Smooth muscle cell (in vitro differentiated cells): ENCODE measurements at regions not wholly inside any gene's neighbourhood (a gene's known extent, or its start where the extent isn't known, plus 50 kb on each side); places are given as distances from the start of the nearest gene placed in this dataset.

ENCODE experiments used
- DNase-seq: peaks from one replicate; lab custom pipeline; 2025; ENCODE audit not compliant: unreplicated experiment; lab: John Stamatoyannopoulos, UW
- H2AFZ ChIP-seq: fragments of 200-600 bp; sonication (generic); 2 replicates; pipeline ENCODE4 v1.6.0; 2016; ENCODE audit warnings: antibody characterized with exemption, low read depth, mild to moderate bottlenecking
- H3F3A ChIP-seq: fragments of 200-600 bp; sonication (generic); 2 replicates; pipeline ENCODE4 v1.6.0; 2017; ENCODE audit warnings: antibody characterized with exemption, low read depth
- H3K27ac ChIP-seq: fragments of 200-600 bp; sonication (generic); 2 replicates; pipeline ENCODE4 v1.5.1; 2016; ENCODE audit warnings: low read depth, mild to moderate bottlenecking
- H3K27me3 ChIP-seq: fragments of 200-600 bp; sonication (generic); 2 replicates; pipeline ENCODE4 v1.6.1; 2016; ENCODE audit warnings: low read depth, mild to moderate bottlenecking
- H3K36me3 ChIP-seq: fragments of 200-600 bp; sonication (generic); 2 replicates; pipeline ENCODE4 v1.5.1; 2016; ENCODE audit warnings: low read depth
- H3K4me1 ChIP-seq: fragments of 200-600 bp; sonication (generic); 2 replicates; pipeline ENCODE4 v1.5.1; 2016; ENCODE audit warnings: low read depth
- H3K4me2 ChIP-seq: fragments of 200-600 bp; sonication (generic); 2 replicates; pipeline ENCODE4 v1.6.0; 2016; ENCODE audit warnings: mild to moderate bottlenecking
- H3K4me3 ChIP-seq: fragments of 200-600 bp; sonication (generic); 2 replicates; pipeline ENCODE4 v1.5.1; 2016; ENCODE audit warnings: mild to moderate bottlenecking
- H3K79me2 ChIP-seq: fragments of 200-600 bp; sonication (generic); 2 replicates; pipeline ENCODE4 v1.6.0; 2016; ENCODE audit warnings: low read depth, mild to moderate bottlenecking
- H3K9ac ChIP-seq: fragments of 200-600 bp; sonication (generic); 2 replicates; pipeline ENCODE4 v1.6.0; 2016; ENCODE audit warnings: low read depth
- H3K9me3 ChIP-seq: fragments of 200-600 bp; sonication (generic); replicated peaks from 2 replicates; pipeline ENCODE4 v1.5.1; 2016; ENCODE audit warnings: low read depth
- H4K20me1 ChIP-seq: fragments of 200-600 bp; sonication (generic); 2 replicates; pipeline ENCODE4 v1.6.0; 2016; ENCODE audit warnings: low read depth
- CTCF ChIP-seq: fragments of 200-600 bp; sonication (generic); IDR thresholded peaks from 2 replicates; pipeline ENCODE4 v1.5.1; 2017; ENCODE audit warnings: borderline replicate concordance, mild to moderate bottlenecking, antibody characterized with exemption; ENCODE audit not compliant: insufficient read depth, poor library complexity, severe bottlenecking
- WGBS: methylation state at CpG from one replicate; pipeline ENCODE4 v1.1.7; 2016; ENCODE audit warnings: low lambda C conversion rate; 5-methylcytosine and 5-hydroxymethylcytosine counted together

DNA sequence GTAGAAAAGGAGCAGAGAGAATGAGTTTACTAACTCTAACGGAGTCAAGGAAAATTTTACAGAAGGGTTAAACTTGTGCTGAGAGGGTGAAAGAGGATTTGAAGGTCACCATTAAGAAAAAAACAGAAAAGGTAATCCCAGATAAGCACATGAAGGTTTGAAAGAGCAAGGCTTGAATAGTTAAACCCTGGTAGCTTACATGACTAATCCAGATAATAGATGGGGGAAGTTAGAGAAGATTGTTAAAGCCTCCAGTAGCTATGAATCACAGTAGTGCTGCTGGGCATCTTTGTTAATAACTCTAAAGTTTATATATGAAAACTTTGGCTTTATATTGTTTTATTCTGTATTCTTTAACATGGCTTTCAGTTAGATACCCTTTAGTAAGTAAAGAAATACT is 354.5 kb upstream of the FTMT start:
- no peak overlapping the region for H3K4me3 ChIP-seq
- H3K9ac ChIP-seq = no peak overlapping the region
- TF ChIP-seq CTCF = no peak
- H3F3A ChIP-seq = no peaks in the 10 kb centered on the region
- H4K20me1 ChIP-seq = no peaks in the 10 kb centered on the region
- no peak overlapping the region for H2AFZ ChIP-seq
- H3K79me2 ChIP-seq = no peaks in the 10 kb centered on the region
- no peaks in the 10 kb centered on the region for H3K9me3 ChIP-seq
- WGBS = 19% methylated on average over 1 of the region's 1 CpG
- H3K27me3 ChIP-seq = no peaks in the 10 kb centered on the region
- H3K27ac ChIP-seq = no peak overlapping the region
- H3K36me3 ChIP-seq = no peaks in the 10 kb centered on the region
- peak overlapping the region; percentile 66 for H3K4me2 ChIP-seq
- H3K4me1 ChIP-seq = peaks cover 10% of the 10 kb centered on the region
- DNase-seq = no peak

GRCh38 chr5:121500310-121500709 is 351.4 kb upstream of the FTMT start:
- no peak for DNase-seq
- no peaks in the 10 kb centered on the region for H3K9me3 ChIP-seq
- no peak overlapping the region for H2AFZ ChIP-seq
- H3K27me3 ChIP-seq = no peaks in the 10 kb centered on the region
- peaks cover 10% of the 10 kb centered on the region for H3K4me1 ChIP-seq
- H3K4me3 ChIP-seq = no peak overlapping the region
- H3K36me3 ChIP-seq = no peaks in the 10 kb centered on the region
- no peaks in the 10 kb centered on the region for H3K79me2 ChIP-seq
- no peak for TF ChIP-seq CTCF
- no peak overlapping the region for H3K4me2 ChIP-seq
- H3K9ac ChIP-seq = no peak overlapping the region
- H4K20me1 ChIP-seq = no peaks in the 10 kb centered on the region
- no peak overlapping the region for H3K27ac ChIP-seq
- 75% methylated on average over 2 of the region's 2 CpGs for WGBS
- no peaks in the 10 kb centered on the region for H3F3A ChIP-seq

- H4K20me1 ChIP-seq = no peaks in the 10 kb centered on the region
- H3K9me3 ChIP-seq = no peaks in the 10 kb centered on the region
- DNase-seq = no peak
- no peaks in the 10 kb centered on the region for H3K79me2 ChIP-seq
- no peaks in the 10 kb centered on the region for H3K36me3 ChIP-seq
- H3K9ac ChIP-seq = no peak overlapping the region
- H3K27me3 ChIP-seq = no peaks in the 10 kb centered on the region
- H3F3A ChIP-seq = no peaks in the 10 kb centered on the region
- 22% methylated on average over 2 of the region's 2 CpGs for WGBS
- H2AFZ ChIP-seq = no peak overlapping the region
- TF ChIP-seq CTCF = no peak
- no peak overlapping the region for H3K4me3 ChIP-seq
- no peak overlapping the region for H3K4me2 ChIP-seq
- H3K4me1 ChIP-seq = no peaks in the 10 kb centered on the region
- H3K27ac ChIP-seq = no peak overlapping the region
These were observed 348.4 kb upstream of the FTMT start for GRCh38 chr5:121503111-121503840.

- H3K4me3 ChIP-seq = no peak overlapping the region
- no peak for TF ChIP-seq CTCF
- no peaks in the 10 kb centered on the region for H3K27me3 ChIP-seq
- no peak overlapping the region for H3K4me2 ChIP-seq
- H3K9ac ChIP-seq = no peak overlapping the region
- no peaks in the 10 kb centered on the region for H3F3A ChIP-seq
- no peaks in the 10 kb centered on the region for H3K79me2 ChIP-seq
- no peaks in the 10 kb centered on the region for H3K36me3 ChIP-seq
- no peak for DNase-seq
- H3K9me3 ChIP-seq = no peaks in the 10 kb centered on the region
- peaks cover 2% of the 10 kb centered on the region for H3K4me1 ChIP-seq
- H4K20me1 ChIP-seq = no peaks in the 10 kb centered on the region
- H3K27ac ChIP-seq = no peak overlapping the region
- no peak overlapping the region for H2AFZ ChIP-seq
These were observed 334.7 kb upstream of the FTMT start for GRCh38 chr5:121516997-121517396.
